ENCODE measurements at regions not wholly inside any gene's neighbourhood (a gene's known extent, or its start where the extent isn't known, plus 50 kb on each side); places are given as distances from the start of the nearest gene placed in this dataset.
A peak's percentile ranks its signal among the peaks of the same experiment; 100 is the strongest.
"Not testable (repeated sequence)": the region's sequence is repeated elsewhere in the genome, so short reads cannot be mapped to it uniquely, and the experiment has no call there.

GRCh38 chr17:54680410-54680809, 220.2 kb upstream of the TOM1L1 start:
- DNase-seq, result no peak
- Histone ChIP-seq H3K36me3 (no peaks in the 10 kb centered on the region), H3K9me3 (ENCODE audit: severe bottlenecking) (no peaks in the 10 kb centered on the region)

DNA sequence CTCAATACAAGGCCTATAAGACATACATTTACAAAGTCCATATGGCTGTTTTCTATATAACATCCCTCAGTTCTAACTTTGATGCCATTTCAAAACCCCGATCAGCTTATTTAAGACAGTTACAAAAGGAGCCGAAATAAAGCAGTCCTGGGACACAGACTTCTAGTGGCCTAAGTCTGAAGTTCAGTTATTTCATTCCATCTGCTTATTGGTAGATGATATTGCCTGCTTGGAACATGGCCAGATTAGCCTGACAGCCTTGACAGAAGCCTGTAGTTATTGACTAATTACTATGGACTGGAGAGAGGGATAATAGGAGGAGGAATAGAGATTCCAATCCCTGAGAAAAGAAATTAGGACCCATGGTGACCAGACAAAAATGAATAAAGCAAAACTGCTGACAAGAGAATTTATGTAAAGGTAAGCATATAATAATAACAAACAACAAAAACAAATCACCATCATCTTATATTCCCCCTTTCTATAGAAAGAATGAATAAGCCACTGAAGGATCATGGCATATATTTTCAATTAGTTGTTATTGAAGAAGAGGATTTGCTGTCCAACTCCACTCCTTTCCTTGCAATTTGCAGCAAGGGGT, 206.3 kb upstream of the TOM1L1 start:
- TF ChIP-seq, protein P1, sequence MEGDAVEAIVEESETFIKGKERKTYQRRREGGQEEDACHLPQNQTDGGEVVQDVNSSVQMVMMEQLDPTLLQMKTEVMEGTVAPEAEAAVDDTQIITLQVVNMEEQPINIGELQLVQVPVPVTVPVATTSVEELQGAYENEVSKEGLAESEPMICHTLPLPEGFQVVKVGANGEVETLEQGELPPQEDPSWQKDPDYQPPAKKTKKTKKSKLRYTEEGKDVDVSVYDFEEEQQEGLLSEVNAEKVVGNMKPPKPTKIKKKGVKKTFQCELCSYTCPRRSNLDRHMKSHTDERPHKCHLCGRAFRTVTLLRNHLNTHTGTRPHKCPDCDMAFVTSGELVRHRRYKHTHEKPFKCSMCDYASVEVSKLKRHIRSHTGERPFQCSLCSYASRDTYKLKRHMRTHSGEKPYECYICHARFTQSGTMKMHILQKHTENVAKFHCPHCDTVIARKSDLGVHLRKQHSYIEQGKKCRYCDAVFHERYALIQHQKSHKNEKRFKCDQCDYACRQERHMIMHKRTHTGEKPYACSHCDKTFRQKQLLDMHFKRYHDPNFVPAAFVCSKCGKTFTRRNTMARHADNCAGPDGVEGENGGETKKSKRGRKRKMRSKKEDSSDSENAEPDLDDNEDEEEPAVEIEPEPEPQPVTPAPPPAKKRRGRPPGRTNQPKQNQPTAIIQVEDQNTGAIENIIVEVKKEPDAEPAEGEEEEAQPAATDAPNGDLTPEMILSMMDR (IDR thresholded peaks at IDR 0.05; ENCODE audit: low read depth, low read length), result no peak
- DNase-seq, result peak; percentile 22
- no peaks in the 10 kb centered on the region for H3K36me3 ChIP-seq
- no peaks in the 10 kb centered on the region for H3K9me3 ChIP-seq (ENCODE audit: severe bottlenecking)
- no peak overlapping the region for H3K4me3 ChIP-seq (ENCODE audit: low read depth, low read length)
- no peaks in the 10 kb centered on the region for H3K27me3 ChIP-seq (ENCODE audit: insufficient read depth, low read depth, severe bottlenecking)
- H3K27ac ChIP-seq, result no peak overlapping the region

More at GRCh38 chr17:54680410-54680809, 220.2 kb upstream of the TOM1L1 start:
- H3K27me3 ChIP-seq (ENCODE audit: insufficient read depth, low read depth, severe bottlenecking), result no peaks in the 10 kb centered on the region
- TF ChIP-seq, protein P1 (IDR thresholded peaks at IDR 0.05; ENCODE audit: low read depth, low read length), result no peak
- no peak overlapping the region for H3K4me3 ChIP-seq (ENCODE audit: low read depth, low read length)
- no peak overlapping the region for H3K27ac ChIP-seq

DNA sequence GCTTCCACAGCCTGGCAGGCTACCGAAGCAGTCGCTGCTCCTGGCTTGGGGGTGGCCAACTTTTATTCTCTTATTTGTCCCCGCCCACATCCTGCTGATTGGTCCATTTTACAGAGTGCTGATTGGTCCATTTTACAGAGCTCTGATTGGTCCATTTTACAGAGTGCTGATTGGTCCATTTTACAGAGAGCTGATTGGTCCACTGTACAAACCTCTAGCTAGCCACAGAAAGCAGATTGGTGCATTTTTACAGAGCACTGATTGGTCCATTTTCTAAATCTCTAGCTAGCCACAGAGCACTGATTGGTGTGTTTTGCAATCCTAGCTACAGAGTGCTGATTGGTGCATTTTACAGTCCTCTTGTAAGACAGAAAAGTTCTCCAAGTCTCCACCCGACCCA, 187.9 kb upstream of the TOM1L1 start:
- H3K27ac ChIP-seq; H3K27me3 ChIP-seq (ENCODE audit: insufficient read depth, low read depth, severe bottlenecking); H3K4me3 ChIP-seq (ENCODE audit: low read depth, low read length); H3K36me3 ChIP-seq; H3K9me3 ChIP-seq (ENCODE audit: severe bottlenecking); DNase-seq: not testable (repeated sequence)

GRCh38 chr17:54718286-54718685, 182.4 kb upstream of the TOM1L1 start:
- TF ChIP-seq, protein P1 (IDR thresholded peaks at IDR 0.05; ENCODE audit: low read depth, low read length), result no peak
- no peak overlapping the region for H3K4me3 ChIP-seq (ENCODE audit: low read depth, low read length)
- no peaks in the 10 kb centered on the region for H3K36me3 ChIP-seq
- no peak for DNase-seq
- no peaks in the 10 kb centered on the region for H3K9me3 ChIP-seq (ENCODE audit: severe bottlenecking)
- no peaks in the 10 kb centered on the region for H3K27me3 ChIP-seq (ENCODE audit: insufficient read depth, low read depth, severe bottlenecking)
- H3K27ac ChIP-seq, result no peak overlapping the region

GRCh38 chr17:54727624-54728023, 173.0 kb upstream of the TOM1L1 start:
- H3K27me3 ChIP-seq (ENCODE audit: insufficient read depth, low read depth, severe bottlenecking), result no peaks in the 10 kb centered on the region
- H3K9me3 ChIP-seq (ENCODE audit: severe bottlenecking), result peaks cover 10% of the 10 kb centered on the region
- no peak for DNase-seq
- H3K36me3 ChIP-seq, result no peaks in the 10 kb centered on the region
- TF ChIP-seq, protein P1 (IDR thresholded peaks at IDR 0.05; ENCODE audit: low read depth, low read length), result no peak
- H3K4me3 ChIP-seq (ENCODE audit: low read depth, low read length), result no peak overlapping the region
- H3K27ac ChIP-seq, result no peak overlapping the region

DNA sequence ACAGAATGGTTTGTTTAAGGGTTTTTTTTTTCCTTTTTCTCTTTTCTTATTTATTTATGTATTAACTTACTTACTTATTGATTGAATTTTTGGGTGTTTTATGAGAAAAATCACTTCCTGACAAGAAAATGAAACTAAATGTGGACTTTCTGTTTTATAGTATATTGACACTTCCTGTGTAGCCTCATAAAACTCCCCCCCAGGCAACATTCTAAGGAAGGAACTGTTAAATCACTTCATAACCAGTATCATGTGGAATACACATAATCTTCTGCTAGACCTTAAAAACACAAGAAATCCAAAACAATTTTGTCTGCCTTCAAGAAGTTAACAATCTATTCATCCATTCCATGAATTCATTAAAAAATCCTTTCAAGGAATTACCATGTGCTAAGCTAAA, 164.1 kb upstream of the TOM1L1 start:
- no peaks in the 10 kb centered on the region for H3K36me3 ChIP-seq
- TF ChIP-seq, protein P1 (IDR thresholded peaks at IDR 0.05; ENCODE audit: low read depth, low read length), result no peak
- no peaks in the 10 kb centered on the region for H3K27me3 ChIP-seq (ENCODE audit: insufficient read depth, low read depth, severe bottlenecking)
- no peak for DNase-seq
- no peak overlapping the region for H3K27ac ChIP-seq
- H3K9me3 ChIP-seq (ENCODE audit: severe bottlenecking), result no peaks in the 10 kb centered on the region
- no peak overlapping the region for H3K4me3 ChIP-seq (ENCODE audit: low read depth, low read length)
